Loucy (cell line): ENCODE measurements at regions not wholly inside any gene's neighbourhood (a gene's known extent, or its start where the extent isn't known, plus 50 kb on each side); places are given as distances from the start of the nearest gene placed in this dataset.

ENCODE experiments used
- EZH2phosphoT487 ChIP-seq: fragments of 200-600 bp; IDR thresholded peaks from 2 replicates; pipeline ENCODE4 v1.6.1; 2018; ENCODE audit warnings: antibody characterized with exemption, mild to moderate bottlenecking, moderate library complexity, borderline replicate concordance
- TF ChIP-seq, protein P1 (sequence below): fragments of 200-600 bp; sonication (generic); conservative IDR thresholded peaks from 2 replicates; pipeline ENCODE4 v1.5.1; 2014; ENCODE audit warnings: mild to moderate bottlenecking, antibody characterized with exemption, low read length

- TF ChIP-seq, protein P1, sequence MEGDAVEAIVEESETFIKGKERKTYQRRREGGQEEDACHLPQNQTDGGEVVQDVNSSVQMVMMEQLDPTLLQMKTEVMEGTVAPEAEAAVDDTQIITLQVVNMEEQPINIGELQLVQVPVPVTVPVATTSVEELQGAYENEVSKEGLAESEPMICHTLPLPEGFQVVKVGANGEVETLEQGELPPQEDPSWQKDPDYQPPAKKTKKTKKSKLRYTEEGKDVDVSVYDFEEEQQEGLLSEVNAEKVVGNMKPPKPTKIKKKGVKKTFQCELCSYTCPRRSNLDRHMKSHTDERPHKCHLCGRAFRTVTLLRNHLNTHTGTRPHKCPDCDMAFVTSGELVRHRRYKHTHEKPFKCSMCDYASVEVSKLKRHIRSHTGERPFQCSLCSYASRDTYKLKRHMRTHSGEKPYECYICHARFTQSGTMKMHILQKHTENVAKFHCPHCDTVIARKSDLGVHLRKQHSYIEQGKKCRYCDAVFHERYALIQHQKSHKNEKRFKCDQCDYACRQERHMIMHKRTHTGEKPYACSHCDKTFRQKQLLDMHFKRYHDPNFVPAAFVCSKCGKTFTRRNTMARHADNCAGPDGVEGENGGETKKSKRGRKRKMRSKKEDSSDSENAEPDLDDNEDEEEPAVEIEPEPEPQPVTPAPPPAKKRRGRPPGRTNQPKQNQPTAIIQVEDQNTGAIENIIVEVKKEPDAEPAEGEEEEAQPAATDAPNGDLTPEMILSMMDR, result no peak
- no peak for TF ChIP-seq EZH2phosphoT487
Observed at GRCh38 chr4:38317041-38317674, 346.8 kb upstream of the KLF3 start.
